HUES48 (cell line): ENCODE measurements at regions not wholly inside any gene's neighbourhood (a gene's known extent, or its start where the extent isn't known, plus 50 kb on each side); places are given as distances from the start of the nearest gene placed in this dataset.
"Not testable (repeated sequence)": the region's sequence is repeated elsewhere in the genome, so short reads cannot be mapped to it uniquely, and the experiment has no call there.

Experiments used
- H3K27ac ChIP-seq: one replicate; pipeline ENCODE4 v1.7.0; 2013; ENCODE audit warnings: low read depth, low read length, inconsistent platforms
- H3K27me3 ChIP-seq: 2 replicates; pipeline ENCODE4 v1.6.1; 2013; ENCODE audit warnings: mild to moderate bottlenecking, low read length; ENCODE audit not compliant: control insufficient read depth, insufficient read depth
- H3K36me3 ChIP-seq: 2 replicates; pipeline ENCODE4 v1.6.1; 2013; ENCODE audit warnings: low read length; ENCODE audit not compliant: control insufficient read depth, insufficient read depth
- H3K4me1 ChIP-seq: 2 replicates; pipeline ENCODE4 v1.6.1; 2013; ENCODE audit warnings: mild to moderate bottlenecking, low read length; ENCODE audit not compliant: control insufficient read depth, insufficient read depth
- H3K4me3 ChIP-seq: 2 replicates; pipeline ENCODE4 v1.5.1; 2013; ENCODE audit warnings: mild to moderate bottlenecking, low read depth, low read length
- H3K9ac ChIP-seq: 2 replicates; pipeline ENCODE4 v1.6.1; 2013; ENCODE audit warnings: mild to moderate bottlenecking, low read depth, low read length, moderate library complexity
- H3K9me3 ChIP-seq: 2 replicates; pipeline ENCODE4 v1.6.1; 2013; ENCODE audit warnings: low read length; ENCODE audit not compliant: control insufficient read depth, insufficient read depth

DNA sequence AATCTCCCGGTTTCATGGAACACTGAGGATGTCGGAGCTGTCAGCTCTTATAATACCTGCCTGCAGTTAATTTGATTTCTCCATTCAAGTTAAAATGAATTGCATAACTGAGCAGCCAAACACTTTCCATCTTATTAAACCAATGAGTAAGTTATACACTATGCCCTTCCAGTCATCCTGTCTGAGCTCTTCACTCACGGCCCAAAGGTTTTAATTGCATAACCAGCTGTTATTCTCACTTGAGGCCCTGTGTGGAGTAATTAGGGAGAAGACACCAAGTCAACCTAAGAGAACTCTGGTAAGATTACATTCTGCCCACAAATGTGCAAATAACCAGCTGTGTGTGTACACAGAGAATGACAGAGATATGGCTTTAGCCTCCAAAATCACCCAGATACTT, 303.5 kb downstream of the TBC1D4 start:
- Histone ChIP-seq H3K27me3 (no peaks in the 10 kb centered on the region), H3K36me3 (no peaks in the 10 kb centered on the region), H3K27ac (no peak overlapping the region), H3K4me1 (no peaks in the 10 kb centered on the region), H3K4me3 (no peak overlapping the region), H3K9me3 (no peaks in the 10 kb centered on the region), H3K9ac (no peak overlapping the region)

DNA sequence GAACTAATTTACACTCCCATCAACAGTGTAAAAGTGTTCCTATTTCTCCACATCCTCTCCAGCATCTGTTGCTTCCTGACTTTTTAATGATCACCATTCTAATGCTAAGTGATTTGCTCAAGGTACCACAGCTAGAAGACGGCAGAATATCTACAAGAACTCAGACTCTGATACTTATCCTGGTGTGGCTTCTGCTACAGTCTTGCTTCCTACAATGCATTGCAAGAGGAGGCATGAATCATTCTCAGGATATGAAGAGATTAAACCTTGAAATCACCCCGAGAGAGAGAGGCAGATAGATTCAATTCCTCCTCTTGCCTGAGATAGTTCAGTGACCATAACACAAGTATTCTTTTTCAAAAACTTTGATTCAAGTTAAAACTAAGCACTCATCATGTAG, 306.4 kb downstream of the TBC1D4 start:
- H3K4me3 ChIP-seq = no peak overlapping the region
- H3K9ac ChIP-seq = no peak overlapping the region

DNA sequence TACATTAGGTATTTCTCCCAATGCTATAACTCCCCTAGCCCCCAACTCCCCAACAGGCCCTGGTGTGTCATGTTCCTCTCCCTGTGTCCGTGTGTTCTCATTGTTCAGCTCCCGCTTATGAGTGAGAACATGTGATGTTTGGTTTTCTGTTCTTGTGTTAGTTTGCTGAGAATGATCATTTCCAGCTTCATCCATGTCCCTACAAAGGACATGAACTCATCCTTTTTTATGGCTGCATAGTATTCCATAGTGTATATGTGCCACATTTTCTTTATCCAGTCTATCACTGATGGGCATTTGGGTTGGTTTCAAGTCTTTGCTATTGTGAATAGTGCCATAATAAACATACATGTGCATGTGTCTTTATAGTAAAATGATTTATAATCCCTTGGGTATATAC, 306.9 kb downstream of the TBC1D4 start:
- H3K27ac ChIP-seq, H3K36me3 ChIP-seq, H3K4me3 ChIP-seq, H3K27me3 ChIP-seq, H3K9ac ChIP-seq, H3K4me1 ChIP-seq, H3K9me3 ChIP-seq: not testable (repeated sequence)

More for the DNA sequence above, 306.4 kb downstream of the TBC1D4 start:
- no peaks in the 10 kb centered on the region for H3K9me3 ChIP-seq
- no peak overlapping the region for H3K27ac ChIP-seq
- H3K36me3 ChIP-seq = no peaks in the 10 kb centered on the region
- H3K4me1 ChIP-seq = no peaks in the 10 kb centered on the region
- no peaks in the 10 kb centered on the region for H3K27me3 ChIP-seq

DNA sequence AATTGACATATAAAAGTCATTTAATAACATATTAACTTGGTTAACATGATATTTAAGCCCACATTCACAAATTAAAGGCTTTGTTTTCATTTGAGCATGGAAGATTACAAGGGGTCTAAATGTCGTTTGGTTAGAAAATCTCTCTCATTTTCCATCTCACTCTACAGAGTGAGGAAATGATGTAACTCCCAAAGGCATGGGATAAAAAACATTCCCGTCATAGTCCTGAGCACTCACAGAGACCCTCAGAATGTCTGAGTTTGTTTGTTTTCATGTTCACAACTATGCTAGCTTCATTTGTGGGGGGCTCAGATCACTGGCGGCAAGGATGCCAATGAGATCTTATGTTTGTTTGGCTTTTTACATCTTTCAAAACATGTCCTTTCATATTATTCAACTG, 307.5 kb downstream of the TBC1D4 start:
- H3K4me1 ChIP-seq = no peaks in the 10 kb centered on the region
- H3K27ac ChIP-seq = no peak overlapping the region
- H3K27me3 ChIP-seq = no peaks in the 10 kb centered on the region
- no peak overlapping the region for H3K9ac ChIP-seq
- no peaks in the 10 kb centered on the region for H3K36me3 ChIP-seq
- H3K9me3 ChIP-seq = no peaks in the 10 kb centered on the region
- no peak overlapping the region for H3K4me3 ChIP-seq

DNA sequence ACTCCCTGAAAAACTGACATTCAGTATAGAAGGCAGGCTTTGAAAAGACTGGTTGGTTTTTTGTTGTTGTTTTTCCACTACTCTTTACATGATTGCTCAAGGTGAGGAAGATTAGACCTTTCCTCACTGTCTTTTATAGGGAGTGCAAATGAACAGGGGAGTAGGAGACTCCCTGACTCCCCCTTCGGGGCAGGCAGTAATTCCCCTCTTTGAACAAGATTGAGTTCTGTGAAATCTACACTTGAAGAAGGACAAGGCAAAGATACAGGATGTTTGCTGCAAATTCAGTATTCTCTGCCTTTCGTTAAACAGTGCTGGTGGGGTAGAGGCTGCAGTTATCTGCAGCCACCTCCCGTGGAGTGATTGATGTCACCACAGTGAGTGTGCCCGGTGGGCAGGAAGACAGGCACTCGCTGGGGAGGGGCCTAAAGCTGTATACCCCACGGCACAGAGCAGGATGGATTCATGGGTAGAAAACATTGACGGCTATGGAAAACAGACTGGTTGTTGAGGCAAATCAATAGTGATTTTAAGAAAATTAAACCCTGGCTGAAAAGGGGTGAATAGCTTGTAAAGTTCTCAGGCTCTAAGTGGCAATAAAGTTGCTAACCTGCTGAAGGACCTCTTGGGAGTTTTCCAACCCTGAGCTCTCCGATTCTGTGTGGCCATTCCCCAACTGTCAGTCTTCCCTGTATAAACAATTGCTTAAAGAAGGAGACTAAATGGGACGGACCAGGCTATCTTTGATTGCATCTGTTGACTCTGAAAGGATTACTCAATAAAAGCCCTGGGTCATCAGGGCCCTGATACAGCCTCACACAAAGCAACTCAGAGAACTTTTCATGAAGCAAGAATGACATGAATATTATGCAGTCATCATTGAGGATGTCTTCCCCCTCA, 308.3 kb downstream of the TBC1D4 start:
- H3K27me3 ChIP-seq = no peaks in the 10 kb centered on the region
- H3K4me3 ChIP-seq = no peak overlapping the region
- H3K9ac ChIP-seq = no peak overlapping the region
- no peak overlapping the region for H3K27ac ChIP-seq
- H3K4me1 ChIP-seq = no peaks in the 10 kb centered on the region
- H3K36me3 ChIP-seq = no peaks in the 10 kb centered on the region
- H3K9me3 ChIP-seq = no peaks in the 10 kb centered on the region

DNA sequence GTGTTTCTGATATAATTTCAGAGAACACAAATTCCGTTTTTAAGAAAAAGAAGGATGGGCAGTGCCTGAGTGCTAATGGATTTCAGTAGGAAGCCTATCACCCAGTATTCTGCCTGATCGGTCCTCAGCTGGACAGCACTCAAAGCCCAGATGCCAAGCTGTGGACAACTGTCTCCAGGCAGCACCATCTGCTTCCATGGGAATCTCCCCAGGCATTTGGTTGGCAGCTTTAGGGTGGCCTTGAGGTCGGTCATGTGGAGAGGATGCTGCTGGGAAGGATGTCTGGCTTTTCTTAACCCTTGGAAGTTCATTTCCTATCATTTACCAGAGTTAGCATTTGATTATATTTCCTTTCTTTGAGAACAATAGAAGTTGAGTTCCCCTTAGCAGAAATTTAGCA, 311.7 kb downstream of the TBC1D4 start:
- no peaks in the 10 kb centered on the region for H3K9me3 ChIP-seq
- H3K36me3 ChIP-seq = no peaks in the 10 kb centered on the region
- H3K27ac ChIP-seq = no peak overlapping the region
- no peaks in the 10 kb centered on the region for H3K4me1 ChIP-seq
- H3K4me3 ChIP-seq = no peak overlapping the region
- H3K27me3 ChIP-seq = no peaks in the 10 kb centered on the region
- no peak overlapping the region for H3K9ac ChIP-seq

DNA sequence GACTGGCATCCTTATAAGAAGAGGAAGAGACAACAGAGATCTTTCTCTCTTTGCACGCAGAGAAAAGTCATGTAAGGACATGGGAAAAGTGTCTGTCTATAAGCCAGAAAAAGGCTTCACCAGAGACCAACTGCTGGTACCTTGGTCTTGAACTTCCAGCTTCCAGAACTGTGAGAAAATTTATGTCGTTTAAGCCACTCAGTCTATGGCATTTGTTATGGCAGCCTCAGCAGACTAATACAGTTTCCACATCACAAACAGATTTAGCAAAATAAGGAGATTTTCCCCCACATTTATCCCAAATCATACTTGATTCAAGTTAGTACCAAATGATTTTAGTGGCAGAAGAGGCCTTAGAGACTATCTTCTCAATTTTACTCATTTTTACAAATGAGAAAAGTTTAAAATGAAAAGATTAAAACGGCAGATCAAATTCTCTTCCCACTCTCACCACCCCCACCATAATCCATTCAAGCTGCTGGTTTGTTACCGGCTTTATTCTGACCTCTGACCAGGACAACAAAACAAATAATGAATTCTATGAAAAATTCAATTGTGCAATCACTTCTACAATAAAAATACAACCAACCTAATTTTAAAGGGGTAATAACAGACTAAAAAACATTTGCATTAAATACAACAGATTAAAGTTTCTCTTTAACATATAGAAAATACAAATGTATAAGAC, 316.3 kb downstream of the TBC1D4 start:
- Histone ChIP-seq H3K36me3 (no peaks in the 10 kb centered on the region), H3K27ac (no peak overlapping the region), H3K9me3 (no peaks in the 10 kb centered on the region), H3K4me3 (no peak overlapping the region), H3K27me3 (no peaks in the 10 kb centered on the region), H3K9ac (no peak overlapping the region), H3K4me1 (0 out of 2 replicates have a peak, but pooled peaks cover 10% of the 10 kb centered on the region)

DNA sequence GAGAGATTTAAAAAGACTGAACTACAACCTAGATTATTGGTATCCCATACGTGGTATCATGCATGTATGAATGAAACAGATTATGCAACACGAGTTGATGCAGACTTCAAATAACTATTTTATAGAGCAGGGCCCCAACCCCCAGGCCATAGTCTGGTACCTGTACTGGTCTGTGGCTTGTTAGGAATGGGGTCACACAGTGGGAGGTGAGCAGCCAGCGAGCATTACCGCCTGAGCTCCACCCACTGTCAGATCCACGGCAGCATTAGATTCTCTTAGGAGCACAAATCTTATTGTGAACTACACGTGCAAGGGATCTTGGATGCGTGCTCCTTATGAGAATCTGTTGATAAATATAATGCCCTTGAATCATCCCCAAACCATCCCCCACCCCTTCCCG, 320.2 kb downstream of the TBC1D4 start:
- Histone ChIP-seq H3K9ac (no peak overlapping the region), H3K4me1 (0 out of 2 replicates have a peak, but pooled peaks cover 10% of the 10 kb centered on the region), H3K27ac (no peak overlapping the region), H3K36me3 (no peaks in the 10 kb centered on the region), H3K4me3 (no peak overlapping the region), H3K9me3 (0 out of 2 replicates have a peak, but pooled peaks cover 2% of the 10 kb centered on the region), H3K27me3 (no peaks in the 10 kb centered on the region)

DNA sequence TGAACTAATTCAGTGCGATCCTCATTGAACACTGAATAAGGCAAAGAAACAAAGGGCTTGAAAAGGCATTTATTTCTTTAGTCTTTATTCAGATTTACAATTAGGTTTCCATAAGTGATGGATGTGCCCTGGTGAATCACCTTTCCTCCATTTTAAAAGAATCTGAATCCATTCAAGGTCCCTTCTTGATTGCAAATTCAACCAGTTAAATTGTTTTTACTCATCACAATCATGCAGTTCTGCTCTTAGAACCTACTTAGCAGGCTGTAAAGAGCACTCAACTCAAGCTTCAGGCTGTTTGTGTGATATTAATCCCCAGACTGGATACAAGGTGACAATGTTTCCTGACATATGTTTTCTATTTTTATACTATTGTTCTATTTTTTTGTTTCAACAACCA, 321.0 kb downstream of the TBC1D4 start:
- Histone ChIP-seq H3K9ac (no peak overlapping the region), H3K9me3 (0 out of 2 replicates have a peak, but pooled peaks cover 2% of the 10 kb centered on the region), H3K4me3 (no peak overlapping the region), H3K36me3 (no peaks in the 10 kb centered on the region), H3K27ac (no peak overlapping the region), H3K27me3 (no peaks in the 10 kb centered on the region), H3K4me1 (0 out of 2 replicates have a peak, but pooled peaks cover 10% of the 10 kb centered on the region)

DNA sequence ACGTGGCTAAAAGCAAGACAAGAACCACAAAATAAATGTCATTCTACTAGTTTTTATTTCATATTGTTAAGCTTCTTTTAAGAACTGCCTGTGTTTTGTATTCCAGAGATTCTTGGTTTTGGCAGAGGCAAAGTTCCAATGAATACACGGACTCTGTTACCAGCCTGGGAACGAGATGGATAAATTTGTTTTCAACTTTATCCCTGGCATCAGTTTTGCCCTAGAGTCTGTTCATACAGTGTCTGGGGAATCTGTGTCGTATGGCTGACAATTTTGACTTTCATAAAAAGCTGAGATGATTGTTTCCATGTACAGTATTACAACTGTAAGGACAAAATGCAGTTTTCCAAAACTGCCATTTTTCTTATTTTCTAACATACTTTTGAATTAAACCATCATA, 327.6 kb downstream of the TBC1D4 start:
- Histone ChIP-seq H3K36me3 (no peaks in the 10 kb centered on the region), H3K9ac (no peak overlapping the region), H3K4me1 (no peaks in the 10 kb centered on the region), H3K27ac (no peak overlapping the region), H3K4me3 (no peak overlapping the region), H3K9me3 (0 out of 2 replicates have a peak, but pooled peaks cover 6% of the 10 kb centered on the region), H3K27me3 (no peaks in the 10 kb centered on the region)

DNA sequence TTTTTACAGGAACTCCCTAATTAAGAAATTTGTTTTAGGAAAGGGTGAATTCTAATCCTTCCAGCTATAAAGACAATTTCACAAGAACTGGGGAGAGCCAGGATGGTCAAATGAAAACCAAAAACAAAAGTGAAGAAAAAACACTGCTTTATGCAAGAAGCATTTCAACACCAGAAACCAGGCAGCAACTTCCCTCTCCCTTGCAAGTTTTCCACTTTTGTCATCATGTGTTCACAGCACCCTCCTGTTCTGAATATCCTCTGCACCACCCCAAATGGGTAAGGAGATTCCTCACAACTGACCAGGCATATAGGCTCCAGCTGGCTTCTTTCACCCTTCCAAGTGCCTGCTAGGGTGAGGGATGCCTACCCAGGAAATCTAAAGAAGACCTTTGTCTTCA, 328.1 kb downstream of the TBC1D4 start:
- no peak overlapping the region for H3K4me3 ChIP-seq
- H3K27ac ChIP-seq = no peak overlapping the region
- no peak overlapping the region for H3K9ac ChIP-seq
- H3K27me3 ChIP-seq = no peaks in the 10 kb centered on the region
- H3K9me3 ChIP-seq = 0 out of 2 replicates have a peak, but pooled peaks cover 6% of the 10 kb centered on the region
- no peaks in the 10 kb centered on the region for H3K36me3 ChIP-seq
- H3K4me1 ChIP-seq = no peaks in the 10 kb centered on the region
